Cardiac muscle cell (in vitro differentiated cells and primary cell): ENCODE measurements at regions not wholly inside any gene's neighbourhood (a gene's known extent, or its start where the extent isn't known, plus 50 kb on each side); places are given as distances from the start of the nearest gene placed in this dataset.

ENCODE experiments used
- DNase-seq, 2 donors: peaks; one replicate each; pipeline versions ENCODE4 v3.0.0 to v3.0.0-alpha.2; 2010 to 2017; ENCODE audit warnings: low read depth in 1 of 2, low spot score in 1 of 2
- H3K27ac ChIP-seq: fragments of 200-600 bp; sonication (generic); 2 replicates; pipeline ENCODE4 v1.5.1; 2016
- H3K27me3 ChIP-seq: fragments of 200-600 bp; sonication (generic); 2 replicates; pipeline ENCODE4 v1.6.0; 2016; ENCODE audit warnings: control low read depth
- H3K36me3 ChIP-seq: fragments of 200-600 bp; sonication (generic); 2 replicates; pipeline ENCODE4 v1.5.1; 2016; ENCODE audit warnings: control low read depth
- H3K4me1 ChIP-seq: fragments of 200-600 bp; sonication (generic); 2 replicates; pipeline ENCODE4 v1.8.1; 2017; ENCODE audit warnings: low read depth, mild to moderate bottlenecking, mixed run types
- H3K4me3 ChIP-seq: fragments of 200-600 bp; sonication (generic); 2 replicates; pipeline ENCODE4 v1.5.1; 2016; ENCODE audit warnings: mild to moderate bottlenecking
- H3K9me3 ChIP-seq: fragments of 200-600 bp; sonication (generic); 2 replicates; pipeline ENCODE4 v1.5.1; 2017; ENCODE audit warnings: low read depth, mild to moderate bottlenecking, control low read depth
- TF ChIP-seq, protein P1 (sequence below): IDR thresholded peaks from 2 replicates; pipeline ENCODE4 v1.5.1; 2012; ENCODE audit warnings: low read depth, mild to moderate bottlenecking, low read length

DNA sequence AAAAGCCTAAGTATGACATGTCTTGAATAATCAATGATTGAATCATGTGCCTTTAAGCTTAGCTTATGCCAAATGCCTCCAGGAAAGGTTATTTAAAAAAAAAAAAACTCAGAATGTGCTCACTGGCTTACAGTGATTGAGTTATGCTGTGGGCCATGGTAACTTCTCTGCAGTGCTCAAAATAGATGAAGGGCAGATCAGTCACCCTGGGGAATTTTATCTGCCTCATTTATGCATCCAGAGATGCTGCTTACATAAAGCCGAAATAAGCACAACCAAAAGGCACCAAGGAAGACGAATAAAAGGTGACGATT, 118.7 kb upstream of the MDM1 start:
- H3K27me3 ChIP-seq: no peaks in the 10 kb centered on the region
- TF ChIP-seq, protein P1, sequence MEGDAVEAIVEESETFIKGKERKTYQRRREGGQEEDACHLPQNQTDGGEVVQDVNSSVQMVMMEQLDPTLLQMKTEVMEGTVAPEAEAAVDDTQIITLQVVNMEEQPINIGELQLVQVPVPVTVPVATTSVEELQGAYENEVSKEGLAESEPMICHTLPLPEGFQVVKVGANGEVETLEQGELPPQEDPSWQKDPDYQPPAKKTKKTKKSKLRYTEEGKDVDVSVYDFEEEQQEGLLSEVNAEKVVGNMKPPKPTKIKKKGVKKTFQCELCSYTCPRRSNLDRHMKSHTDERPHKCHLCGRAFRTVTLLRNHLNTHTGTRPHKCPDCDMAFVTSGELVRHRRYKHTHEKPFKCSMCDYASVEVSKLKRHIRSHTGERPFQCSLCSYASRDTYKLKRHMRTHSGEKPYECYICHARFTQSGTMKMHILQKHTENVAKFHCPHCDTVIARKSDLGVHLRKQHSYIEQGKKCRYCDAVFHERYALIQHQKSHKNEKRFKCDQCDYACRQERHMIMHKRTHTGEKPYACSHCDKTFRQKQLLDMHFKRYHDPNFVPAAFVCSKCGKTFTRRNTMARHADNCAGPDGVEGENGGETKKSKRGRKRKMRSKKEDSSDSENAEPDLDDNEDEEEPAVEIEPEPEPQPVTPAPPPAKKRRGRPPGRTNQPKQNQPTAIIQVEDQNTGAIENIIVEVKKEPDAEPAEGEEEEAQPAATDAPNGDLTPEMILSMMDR: no peak
- H3K9me3 ChIP-seq: no peaks in the 10 kb centered on the region
- no peak for DNase-seq
- H3K4me3 ChIP-seq: no peak overlapping the region
- H3K27ac ChIP-seq: no peak overlapping the region
- no peaks in the 10 kb centered on the region for H3K36me3 ChIP-seq
- H3K4me1 ChIP-seq: no peaks in the 10 kb centered on the region

DNA sequence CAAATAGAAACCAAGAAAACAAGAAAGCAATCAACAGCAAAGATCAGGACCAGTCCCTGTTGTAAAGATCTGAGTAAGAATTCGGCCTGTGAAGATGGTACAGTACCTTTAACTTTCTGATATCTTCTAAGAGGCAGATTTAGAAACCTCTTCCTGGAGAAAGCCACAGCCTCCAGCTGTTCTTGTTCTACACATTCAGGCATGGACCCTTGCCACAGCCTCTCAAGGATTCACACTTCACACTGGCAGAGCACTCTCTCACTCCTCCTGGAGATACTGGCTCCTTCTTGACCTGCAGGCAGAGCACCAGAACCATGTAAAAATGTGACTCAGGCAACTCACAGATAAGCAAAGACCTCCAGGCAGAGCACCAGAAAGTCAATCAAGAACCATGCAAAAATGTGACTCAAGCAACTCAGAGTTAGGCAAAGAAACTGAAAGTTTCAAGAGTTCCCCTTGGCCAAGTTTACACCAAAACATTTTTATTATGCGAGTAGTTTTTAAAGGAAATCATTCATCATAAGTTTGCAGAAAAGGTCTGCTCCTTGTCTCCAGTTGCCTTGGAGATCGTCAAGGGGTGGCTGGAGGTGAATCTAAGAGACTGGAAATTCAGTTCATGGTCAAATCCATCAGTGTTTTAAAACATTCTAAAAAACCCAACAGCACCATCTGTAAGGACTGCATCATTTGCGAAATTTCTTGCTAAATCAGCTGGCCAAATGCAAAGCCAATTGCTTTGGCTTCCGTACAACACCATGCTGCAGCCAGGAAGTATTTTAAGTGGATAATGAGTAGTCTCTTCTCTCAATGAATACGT, 119.3 kb upstream of the MDM1 start:
- H3K27me3 ChIP-seq: no peaks in the 10 kb centered on the region
- no peaks in the 10 kb centered on the region for H3K9me3 ChIP-seq
- TF ChIP-seq, protein P1: no peak
- H3K27ac ChIP-seq: no peak overlapping the region
- H3K4me3 ChIP-seq: no peak overlapping the region
- DNase-seq: peak in 1 of 2 donors; percentile 91
- H3K4me1 ChIP-seq: no peaks in the 10 kb centered on the region
- H3K36me3 ChIP-seq: no peaks in the 10 kb centered on the region

DNA sequence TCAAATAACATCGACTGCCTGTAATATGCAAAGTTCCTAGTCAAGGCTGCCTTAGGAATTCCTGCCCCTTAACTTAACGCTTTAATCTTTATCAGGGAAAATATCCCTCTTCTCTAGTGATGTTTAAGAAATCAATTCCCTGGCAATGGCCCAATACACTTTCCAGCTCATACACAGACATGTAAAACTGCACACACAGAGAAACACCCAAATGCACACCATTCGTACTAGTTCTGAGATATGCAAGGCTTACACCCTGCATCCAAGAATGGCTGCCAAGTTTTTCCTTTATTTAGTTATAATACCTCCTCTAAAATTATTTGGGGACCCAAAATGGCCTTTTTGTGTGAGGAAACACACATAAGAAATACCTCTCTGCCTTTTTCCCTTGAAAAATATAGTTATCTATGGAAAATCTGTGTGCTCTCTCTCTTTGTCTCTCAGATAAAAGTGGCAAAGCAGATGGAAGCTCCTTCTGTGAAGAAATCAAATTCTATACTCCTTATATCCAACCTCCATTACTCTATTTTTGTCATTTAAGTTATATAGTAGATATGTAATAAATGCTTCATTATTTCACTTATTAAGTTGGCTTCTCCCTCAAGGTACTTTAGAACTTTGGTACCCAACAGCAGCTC, 120.0 kb upstream of the MDM1 start:
- TF ChIP-seq, protein P1: no peak
- Histone ChIP-seq H3K27me3 (no peaks in the 10 kb centered on the region), H3K4me3 (no peak overlapping the region), H3K4me1 (no peaks in the 10 kb centered on the region), H3K9me3 (no peaks in the 10 kb centered on the region), H3K36me3 (no peaks in the 10 kb centered on the region), H3K27ac (no peak overlapping the region)
- no peak for DNase-seq

DNA sequence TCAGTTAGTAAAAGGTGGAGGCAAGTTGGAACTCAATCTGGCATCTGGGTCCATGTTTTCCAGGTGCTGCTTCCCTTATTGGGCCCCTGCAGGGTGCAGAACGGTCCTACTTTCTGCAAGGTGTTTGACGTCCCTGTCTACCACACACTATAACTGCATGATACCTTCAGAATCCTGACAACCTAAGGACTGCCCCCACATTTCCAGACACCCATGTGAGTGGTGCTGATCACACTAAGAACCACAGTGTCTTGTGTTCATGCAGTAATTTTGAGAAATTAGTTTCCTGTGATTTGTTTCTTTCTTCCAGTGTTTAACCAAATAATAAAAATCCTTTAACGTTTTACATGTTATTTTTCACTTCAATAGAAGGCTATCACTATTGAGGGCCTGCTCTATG, 121.1 kb upstream of the MDM1 start:
- Histone ChIP-seq H3K9me3 (no peaks in the 10 kb centered on the region), H3K27me3 (no peaks in the 10 kb centered on the region), H3K36me3 (no peaks in the 10 kb centered on the region), H3K27ac (no peak overlapping the region), H3K4me3 (no peak overlapping the region), H3K4me1 (no peaks in the 10 kb centered on the region)
- no peak for DNase-seq
- TF ChIP-seq, protein P1: no peak

DNA sequence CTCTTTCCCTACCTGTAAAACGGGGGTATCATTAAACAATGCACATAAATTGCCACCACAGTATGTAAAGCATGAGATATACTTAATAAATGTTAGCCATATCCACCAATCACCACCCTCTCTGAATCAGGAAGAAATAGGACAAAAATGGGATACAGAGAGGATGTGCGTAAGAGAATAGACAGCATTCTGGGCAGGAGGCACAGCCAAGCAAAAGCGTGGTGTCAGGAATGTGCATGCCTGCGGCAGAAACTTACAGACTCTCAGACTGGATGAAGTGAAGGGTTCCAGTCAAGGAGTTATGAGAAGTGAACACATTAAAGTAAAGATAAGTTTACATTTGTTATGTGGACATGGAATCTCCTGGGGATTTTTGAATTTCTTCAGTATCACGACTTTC, 121.7 kb upstream of the MDM1 start:
- no peaks in the 10 kb centered on the region for H3K36me3 ChIP-seq
- TF ChIP-seq, protein P1: no peak
- no peak overlapping the region for H3K27ac ChIP-seq
- no peaks in the 10 kb centered on the region for H3K4me1 ChIP-seq
- H3K9me3 ChIP-seq: no peaks in the 10 kb centered on the region
- no peak overlapping the region for H3K4me3 ChIP-seq
- H3K27me3 ChIP-seq: no peaks in the 10 kb centered on the region
- DNase-seq: peak in 1 of 2 donors; percentile 59
